H9 (cell line): ENCODE measurements at regions not wholly inside any gene's neighbourhood (a gene's known extent, or its start where the extent isn't known, plus 50 kb on each side); places are given as distances from the start of the nearest gene placed in this dataset.

Source experiments
- DNase-seq: peaks from one replicate; pipeline ENCODE4 v3.0.0-alpha.2; 2017
- H2AFZ ChIP-seq: one replicate; pipeline ENCODE4 v1.6.1; 2013; ENCODE audit warnings: mild to moderate bottlenecking, low read length, control low read depth, moderate library complexity
- H2AK5ac ChIP-seq: 2 replicates; pipeline ENCODE4 v1.6.1; 2013; ENCODE audit warnings: low read length, control low read depth, mixed read lengths; ENCODE audit not compliant: insufficient read length
- H2BK120ac ChIP-seq: one replicate; pipeline ENCODE4 v1.6.1; 2013; ENCODE audit warnings: low read depth, mild to moderate bottlenecking, low read length, control low read depth, inconsistent platforms; ENCODE audit not compliant: poor library complexity, severe bottlenecking
- H2BK12ac ChIP-seq: 2 replicates; pipeline ENCODE4 v1.6.1; 2013; ENCODE audit warnings: low read length, control low read depth, mixed read lengths, low read depth; ENCODE audit not compliant: insufficient read length
- H2BK15ac ChIP-seq: 2 replicates; pipeline ENCODE4 v1.6.1; 2013; ENCODE audit warnings: low read depth, low read length, control low read depth
- H2BK20ac ChIP-seq: one replicate; pipeline ENCODE4 v1.6.1; 2013; ENCODE audit warnings: low read depth, mild to moderate bottlenecking, low read length, control low read depth, inconsistent platforms; ENCODE audit not compliant: poor library complexity, severe bottlenecking
- H2BK5ac ChIP-seq: 2 replicates; pipeline ENCODE4 v1.6.1; 2013; ENCODE audit warnings: low read length, control low read depth, mixed read lengths; ENCODE audit not compliant: insufficient read length
- H3K14ac ChIP-seq: 2 replicates; pipeline ENCODE4 v1.6.1; 2013; ENCODE audit warnings: low read length, control low read depth; ENCODE audit not compliant: insufficient read depth
- H3K18ac ChIP-seq: 2 replicates; pipeline ENCODE4 v1.6.1; 2013; ENCODE audit warnings: low read depth, mild to moderate bottlenecking, mixed read lengths, low read length, control low read depth; ENCODE audit not compliant: insufficient read length
- H3K23ac ChIP-seq: 2 replicates; pipeline ENCODE4 v1.6.1; 2013; ENCODE audit warnings: low read length, control low read depth, mixed read lengths, low read depth; ENCODE audit not compliant: insufficient read length
- H3K23me2 ChIP-seq: 2 replicates; pipeline ENCODE4 v1.6.1; 2013; ENCODE audit warnings: low read depth, mild to moderate bottlenecking, mixed read lengths, low read length, control low read depth; ENCODE audit not compliant: insufficient read length, poor library complexity, severe bottlenecking
- H3K27ac ChIP-seq: 2 replicates; pipeline ENCODE4 v1.5.1; 2013; ENCODE audit warnings: low read length, control low read depth, mixed read lengths, low read depth; ENCODE audit not compliant: insufficient read length
- H3K27me3 ChIP-seq: 2 replicates; pipeline ENCODE4 v1.6.1; 2013; ENCODE audit warnings: low read length, control low read depth, inconsistent platforms; ENCODE audit not compliant: insufficient read depth
- H3K4ac ChIP-seq: 2 replicates; pipeline ENCODE4 v1.6.1; 2013; ENCODE audit warnings: low read depth, mild to moderate bottlenecking, control low read depth, inconsistent platforms, low read length, moderate library complexity
- H3K4me1 ChIP-seq: 2 replicates; pipeline ENCODE4 v1.6.1; 2013; ENCODE audit warnings: low read length, control low read depth, inconsistent platforms; ENCODE audit not compliant: insufficient read depth
- H3K4me2 ChIP-seq: 2 replicates; pipeline ENCODE4 v1.6.1; 2013; ENCODE audit warnings: low read length, control low read depth, mixed read lengths; ENCODE audit not compliant: insufficient read length, insufficient read depth
- H3K56ac ChIP-seq: 2 replicates; pipeline ENCODE4 v1.6.1; 2013; ENCODE audit warnings: low read depth, mild to moderate bottlenecking, mixed read lengths, low read length, control low read depth; ENCODE audit not compliant: insufficient read length
- H3K79me1 ChIP-seq: 2 replicates; pipeline ENCODE4 v1.6.1; 2013; ENCODE audit warnings: low read depth, mild to moderate bottlenecking, moderate library complexity, low read length, control low read depth, inconsistent platforms; ENCODE audit not compliant: insufficient read depth, poor library complexity, severe bottlenecking
- H3K79me2 ChIP-seq: 2 replicates; pipeline ENCODE4 v1.6.1; 2013; ENCODE audit warnings: low read length, control low read depth, inconsistent platforms; ENCODE audit not compliant: insufficient read depth
- H3K9ac ChIP-seq: 2 replicates; pipeline ENCODE4 v1.6.1; 2013; ENCODE audit warnings: low read length, control low read depth, mixed read lengths; ENCODE audit not compliant: insufficient read length; ENCODE audit errors: extremely low read depth
- H3K9me3 ChIP-seq: one replicate; pipeline ENCODE4 v1.6.1; 2013; ENCODE audit warnings: low read depth, low read length, inconsistent platforms; ENCODE audit not compliant: control insufficient read depth
- H3T11ph ChIP-seq: one replicate; pipeline ENCODE4 v1.6.1; 2013; ENCODE audit warnings: mild to moderate bottlenecking, low read length, control low read depth, inconsistent platforms
- H4K20me1 ChIP-seq: one replicate; pipeline ENCODE4 v1.6.1; 2013; ENCODE audit not compliant: control insufficient read depth, insufficient read length, insufficient read depth
- H4K5ac ChIP-seq: 2 replicates; pipeline ENCODE4 v1.6.1; 2013; ENCODE audit warnings: low read depth, mild to moderate bottlenecking, mixed read lengths, low read length, control low read depth; ENCODE audit not compliant: insufficient read length
- H4K8ac ChIP-seq: replicated peaks from 2 replicates; pipeline ENCODE4 v1.6.1; 2013; ENCODE audit warnings: low read length, control low read depth, mixed read lengths, low read depth; ENCODE audit not compliant: insufficient read length
- H4K91ac ChIP-seq: 2 replicates; pipeline ENCODE4 v1.6.1; 2013; ENCODE audit warnings: low read depth, mild to moderate bottlenecking, moderate library complexity, mixed read lengths, low read length, control low read depth; ENCODE audit not compliant: insufficient read length
- H3K27ac Mint-ChIP-seq, 3 experiments: 2 replicates in 2 of 3; 3 replicates in 1 of 3; pipeline ENCODE4 v1.8.0; 2020 to 2021; ENCODE audit warnings: mixed read lengths in 3 of 3, mild to moderate bottlenecking in 1 of 3, moderate library complexity in 1 of 3
- H3K27me3 Mint-ChIP-seq: 2 replicates; pipeline ENCODE4 v1.8.0; 2021; ENCODE audit warnings: low read depth, mild to moderate bottlenecking, moderate library complexity, mixed read lengths
- H3K36me3 Mint-ChIP-seq, 3 experiments: 2 replicates in 2 of 3; 3 replicates in 1 of 3; pipeline ENCODE4 v1.8.0; 2020 to 2021; ENCODE audit warnings: low read depth in 3 of 3, mixed read lengths in 3 of 3; ENCODE audit not compliant: insufficient read depth in 1 of 3
- H3K4me1 Mint-ChIP-seq, 2 experiments: 2 replicates each; pipeline ENCODE4 v1.8.0; 2020; ENCODE audit warnings: mixed read lengths in 2 of 2
- H3K4me3 Mint-ChIP-seq, 2 experiments: 2 replicates in 1 of 2; 3 replicates in 1 of 2; pipeline ENCODE4 v1.8.0; 2020 to 2021; ENCODE audit warnings: mild to moderate bottlenecking in 2 of 2, mixed read lengths in 2 of 2, moderate library complexity in 1 of 2
- H3K9me3 Mint-ChIP-seq, 2 experiments: 2 replicates in 1 of 2; 3 replicates in 1 of 2; pipeline ENCODE4 v1.8.0; 2020; ENCODE audit warnings: mild to moderate bottlenecking in 2 of 2, mixed read lengths in 2 of 2, moderate library complexity in 1 of 2
- WGBS: extraction: QIAGEN DNeasy Blood & Tissue Kit; methylation state at CpG from one replicate; pipeline ENCODE4 v1.1.7; 2013; ENCODE audit warnings: missing lambda C conversion rate, low lambda C conversion rate, mixed read lengths; ENCODE audit not compliant: insufficient read length; ENCODE audit errors: extremely low coverage; 5-methylcytosine and 5-hydroxymethylcytosine counted together
- TF ChIP-seq, protein P1 (sequence below): fragments of 200-600 bp; sonication (generic); conservative IDR thresholded peaks from 3 replicates; pipeline ENCODE4 v1.8.0; 2021; ENCODE audit warnings: antibody characterized with exemption, mild to moderate bottlenecking

DNA sequence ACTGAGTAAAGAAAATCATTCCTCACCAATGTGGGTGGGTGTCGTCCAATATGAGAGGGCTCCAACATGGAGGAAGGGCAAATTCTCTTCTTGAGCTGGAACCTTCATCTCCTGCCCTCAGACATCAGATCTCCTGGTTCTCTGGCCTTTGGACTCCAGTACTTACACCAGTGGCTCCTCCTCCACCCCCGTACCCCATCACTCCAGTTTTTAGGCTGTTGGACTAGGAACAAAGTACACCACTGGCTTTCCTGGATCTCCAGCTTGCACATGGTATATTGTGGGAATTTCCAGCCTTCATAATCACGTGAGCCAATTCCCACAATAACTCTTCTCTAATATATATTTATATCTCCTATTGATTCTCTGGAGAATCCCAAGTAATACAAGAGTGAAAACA lies 196.9 kb downstream of the PDHA2 start:
- H3K4me1 ChIP-seq, result no peaks in the 10 kb centered on the region
- no peaks in the 10 kb centered on the region for H3K9me3 ChIP-seq
- H2BK120ac ChIP-seq, result no peak overlapping the region
- H2BK5ac ChIP-seq, result no peak overlapping the region
- H2BK12ac ChIP-seq, result no peak overlapping the region
- H3K79me1 ChIP-seq, result no peaks in the 10 kb centered on the region
- H3K18ac ChIP-seq, result no peak overlapping the region
- TF ChIP-seq, protein P1, sequence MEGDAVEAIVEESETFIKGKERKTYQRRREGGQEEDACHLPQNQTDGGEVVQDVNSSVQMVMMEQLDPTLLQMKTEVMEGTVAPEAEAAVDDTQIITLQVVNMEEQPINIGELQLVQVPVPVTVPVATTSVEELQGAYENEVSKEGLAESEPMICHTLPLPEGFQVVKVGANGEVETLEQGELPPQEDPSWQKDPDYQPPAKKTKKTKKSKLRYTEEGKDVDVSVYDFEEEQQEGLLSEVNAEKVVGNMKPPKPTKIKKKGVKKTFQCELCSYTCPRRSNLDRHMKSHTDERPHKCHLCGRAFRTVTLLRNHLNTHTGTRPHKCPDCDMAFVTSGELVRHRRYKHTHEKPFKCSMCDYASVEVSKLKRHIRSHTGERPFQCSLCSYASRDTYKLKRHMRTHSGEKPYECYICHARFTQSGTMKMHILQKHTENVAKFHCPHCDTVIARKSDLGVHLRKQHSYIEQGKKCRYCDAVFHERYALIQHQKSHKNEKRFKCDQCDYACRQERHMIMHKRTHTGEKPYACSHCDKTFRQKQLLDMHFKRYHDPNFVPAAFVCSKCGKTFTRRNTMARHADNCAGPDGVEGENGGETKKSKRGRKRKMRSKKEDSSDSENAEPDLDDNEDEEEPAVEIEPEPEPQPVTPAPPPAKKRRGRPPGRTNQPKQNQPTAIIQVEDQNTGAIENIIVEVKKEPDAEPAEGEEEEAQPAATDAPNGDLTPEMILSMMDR, result no peak
- no peak overlapping the region for H2AK5ac ChIP-seq
- no peak overlapping the region for H4K91ac ChIP-seq
- no peaks in the 10 kb centered on the region for H4K20me1 ChIP-seq
- no peak overlapping the region for H3K27ac ChIP-seq
- Mint-ChIP-seq H3K36me3 (peaks cover 2 to 4% (median 2%) of the 10 kb centered on the region in 3 experiments; a peak in 4 of 7 replicates), H3K9me3 (peaks cover 0 to 3% of the 10 kb centered on the region in 2 experiments; a peak in 3 of 5 replicates), H3K27me3 (no peaks in the 10 kb centered on the region), H3K4me1 (no peaks in the 10 kb centered on the region), H3K4me3 (no peak overlapping the region), H3K27ac (no peak overlapping the region; a peak in 1 of 7 replicates)
- no peak overlapping the region for H3K23ac ChIP-seq
- no peaks in the 10 kb centered on the region for H3K27me3 ChIP-seq
- H3K56ac ChIP-seq, result no peak overlapping the region
- H3K79me2 ChIP-seq, result no peaks in the 10 kb centered on the region
- no peak overlapping the region for H3K9ac ChIP-seq
- H3K4ac ChIP-seq, result no peak overlapping the region
- H2BK15ac ChIP-seq, result no peak overlapping the region; the same call in 1 of the 2 replicates
- H3T11ph ChIP-seq, result no peak overlapping the region
- no peak overlapping the region for H2AFZ ChIP-seq
- H3K23me2 ChIP-seq, result no peaks in the 10 kb centered on the region
- H3K14ac ChIP-seq, result no peak overlapping the region
- WGBS, result no CpG with 5 or more reads among the region's 3 CpGs
- H4K5ac ChIP-seq, result no peak overlapping the region
- no peak overlapping the region for H3K4me2 ChIP-seq
- H2BK20ac ChIP-seq, result no peak overlapping the region
- no peak for DNase-seq
- H4K8ac ChIP-seq, result no peak overlapping the region
